ENCODE measurements at regions not wholly inside any gene's neighbourhood (a gene's known extent, or its start where the extent isn't known, plus 50 kb on each side); places are given as distances from the start of the nearest gene placed in this dataset.
"Not testable (repeated sequence)": the region's sequence is repeated elsewhere in the genome, so short reads cannot be mapped to it uniquely, and the experiment has no call there.

GRCh38 chr13:75175575-75175974 lies 306.4 kb downstream of the TBC1D4 start:
- DNase-seq = no peak

GRCh38 chr13:75175097-75175496 lies 306.9 kb downstream of the TBC1D4 start:
- not testable (repeated sequence) for DNase-seq

DNA sequence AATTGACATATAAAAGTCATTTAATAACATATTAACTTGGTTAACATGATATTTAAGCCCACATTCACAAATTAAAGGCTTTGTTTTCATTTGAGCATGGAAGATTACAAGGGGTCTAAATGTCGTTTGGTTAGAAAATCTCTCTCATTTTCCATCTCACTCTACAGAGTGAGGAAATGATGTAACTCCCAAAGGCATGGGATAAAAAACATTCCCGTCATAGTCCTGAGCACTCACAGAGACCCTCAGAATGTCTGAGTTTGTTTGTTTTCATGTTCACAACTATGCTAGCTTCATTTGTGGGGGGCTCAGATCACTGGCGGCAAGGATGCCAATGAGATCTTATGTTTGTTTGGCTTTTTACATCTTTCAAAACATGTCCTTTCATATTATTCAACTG lies 307.5 kb downstream of the TBC1D4 start:
- DNase-seq = no peak

- no peak for DNase-seq
These were observed 308.3 kb downstream of the TBC1D4 start for GRCh38 chr13:75173457-75174356.

- no peak for DNase-seq
These were observed 311.7 kb downstream of the TBC1D4 start for GRCh38 chr13:75170311-75170710.

DNA sequence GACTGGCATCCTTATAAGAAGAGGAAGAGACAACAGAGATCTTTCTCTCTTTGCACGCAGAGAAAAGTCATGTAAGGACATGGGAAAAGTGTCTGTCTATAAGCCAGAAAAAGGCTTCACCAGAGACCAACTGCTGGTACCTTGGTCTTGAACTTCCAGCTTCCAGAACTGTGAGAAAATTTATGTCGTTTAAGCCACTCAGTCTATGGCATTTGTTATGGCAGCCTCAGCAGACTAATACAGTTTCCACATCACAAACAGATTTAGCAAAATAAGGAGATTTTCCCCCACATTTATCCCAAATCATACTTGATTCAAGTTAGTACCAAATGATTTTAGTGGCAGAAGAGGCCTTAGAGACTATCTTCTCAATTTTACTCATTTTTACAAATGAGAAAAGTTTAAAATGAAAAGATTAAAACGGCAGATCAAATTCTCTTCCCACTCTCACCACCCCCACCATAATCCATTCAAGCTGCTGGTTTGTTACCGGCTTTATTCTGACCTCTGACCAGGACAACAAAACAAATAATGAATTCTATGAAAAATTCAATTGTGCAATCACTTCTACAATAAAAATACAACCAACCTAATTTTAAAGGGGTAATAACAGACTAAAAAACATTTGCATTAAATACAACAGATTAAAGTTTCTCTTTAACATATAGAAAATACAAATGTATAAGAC lies 316.3 kb downstream of the TBC1D4 start:
- no peak for DNase-seq

GRCh38 chr13:75161804-75162203 lies 320.2 kb downstream of the TBC1D4 start:
- DNase-seq = no peak

DNA sequence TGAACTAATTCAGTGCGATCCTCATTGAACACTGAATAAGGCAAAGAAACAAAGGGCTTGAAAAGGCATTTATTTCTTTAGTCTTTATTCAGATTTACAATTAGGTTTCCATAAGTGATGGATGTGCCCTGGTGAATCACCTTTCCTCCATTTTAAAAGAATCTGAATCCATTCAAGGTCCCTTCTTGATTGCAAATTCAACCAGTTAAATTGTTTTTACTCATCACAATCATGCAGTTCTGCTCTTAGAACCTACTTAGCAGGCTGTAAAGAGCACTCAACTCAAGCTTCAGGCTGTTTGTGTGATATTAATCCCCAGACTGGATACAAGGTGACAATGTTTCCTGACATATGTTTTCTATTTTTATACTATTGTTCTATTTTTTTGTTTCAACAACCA lies 321.0 kb downstream of the TBC1D4 start:
- DNase-seq = no peak

DNA sequence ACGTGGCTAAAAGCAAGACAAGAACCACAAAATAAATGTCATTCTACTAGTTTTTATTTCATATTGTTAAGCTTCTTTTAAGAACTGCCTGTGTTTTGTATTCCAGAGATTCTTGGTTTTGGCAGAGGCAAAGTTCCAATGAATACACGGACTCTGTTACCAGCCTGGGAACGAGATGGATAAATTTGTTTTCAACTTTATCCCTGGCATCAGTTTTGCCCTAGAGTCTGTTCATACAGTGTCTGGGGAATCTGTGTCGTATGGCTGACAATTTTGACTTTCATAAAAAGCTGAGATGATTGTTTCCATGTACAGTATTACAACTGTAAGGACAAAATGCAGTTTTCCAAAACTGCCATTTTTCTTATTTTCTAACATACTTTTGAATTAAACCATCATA lies 327.6 kb downstream of the TBC1D4 start:
- no peak for DNase-seq

DNA sequence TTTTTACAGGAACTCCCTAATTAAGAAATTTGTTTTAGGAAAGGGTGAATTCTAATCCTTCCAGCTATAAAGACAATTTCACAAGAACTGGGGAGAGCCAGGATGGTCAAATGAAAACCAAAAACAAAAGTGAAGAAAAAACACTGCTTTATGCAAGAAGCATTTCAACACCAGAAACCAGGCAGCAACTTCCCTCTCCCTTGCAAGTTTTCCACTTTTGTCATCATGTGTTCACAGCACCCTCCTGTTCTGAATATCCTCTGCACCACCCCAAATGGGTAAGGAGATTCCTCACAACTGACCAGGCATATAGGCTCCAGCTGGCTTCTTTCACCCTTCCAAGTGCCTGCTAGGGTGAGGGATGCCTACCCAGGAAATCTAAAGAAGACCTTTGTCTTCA lies 328.1 kb downstream of the TBC1D4 start:
- DNase-seq = no peak

DNA sequence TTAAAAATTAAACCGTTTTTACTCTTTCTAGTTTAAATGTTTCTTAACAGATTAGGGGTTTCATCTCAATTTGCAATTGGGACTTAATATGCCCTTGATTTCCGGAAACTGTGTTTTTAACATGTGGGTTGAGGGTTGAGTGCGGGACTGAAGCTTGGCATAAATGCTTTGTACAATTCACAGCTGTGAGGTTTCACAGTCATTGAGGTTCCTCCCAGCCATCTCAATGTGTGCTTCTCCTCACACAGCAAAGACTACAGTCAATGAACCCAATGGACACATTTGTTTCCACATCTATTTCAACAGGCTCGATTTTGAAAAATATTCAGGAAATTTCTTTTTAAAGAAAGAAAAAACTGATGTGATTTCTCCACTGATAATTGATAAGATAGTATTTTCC lies 328.6 kb downstream of the TBC1D4 start:
- no peak for DNase-seq

GRCh38 chr13:75151081-75151643 lies 330.8 kb downstream of the TBC1D4 start:
- DNase-seq = no peak

DNA sequence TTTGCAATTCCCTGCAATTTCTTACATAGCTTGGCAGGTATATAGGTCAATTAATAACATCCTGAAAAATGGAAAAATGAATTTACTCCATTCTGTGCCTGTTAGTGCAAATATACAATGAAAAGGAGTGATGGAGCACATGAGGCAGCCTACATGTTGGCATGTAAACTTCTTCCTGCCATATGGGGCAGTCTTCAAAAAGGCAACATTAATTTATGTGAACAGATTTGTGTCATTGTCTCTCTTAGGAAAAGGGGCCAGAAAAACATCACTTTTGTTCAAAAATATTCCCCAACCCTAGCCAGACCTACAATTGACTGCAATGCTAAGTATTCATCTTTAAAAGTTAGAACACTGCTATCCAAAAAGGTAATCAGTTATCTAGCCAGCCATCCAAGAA lies 332.2 kb downstream of the TBC1D4 start:
- DNase-seq = no peak

GRCh38 chr13:75147946-75148345 lies 334.0 kb downstream of the TBC1D4 start:
- DNase-seq = no peak

GRCh38 chr13:75146436-75146835 lies 335.5 kb downstream of the TBC1D4 start:
- DNase-seq = no peak

DNA sequence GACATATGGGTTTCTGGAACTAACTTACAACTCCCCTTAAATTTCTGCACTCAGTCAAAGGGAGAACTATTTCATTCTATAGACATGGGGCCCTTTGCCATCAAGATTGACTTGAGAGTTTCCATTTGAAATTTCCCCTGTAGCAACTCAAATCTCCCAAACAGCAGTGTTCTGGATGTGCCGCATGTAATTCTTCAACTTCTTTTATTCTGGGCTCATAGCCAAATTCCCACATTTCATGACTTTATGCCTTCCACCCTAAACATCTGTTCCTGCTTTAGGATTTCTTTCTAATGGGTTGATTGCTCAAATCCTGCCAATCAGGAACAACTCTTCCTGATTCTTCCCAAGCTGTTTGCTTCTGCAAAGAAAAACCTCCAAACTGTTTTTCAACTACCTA lies 336.0 kb downstream of the TBC1D4 start:
- DNase-seq = no peak

- DNase-seq = no peak
These were observed 342.7 kb downstream of the TBC1D4 start for GRCh38 chr13:75139291-75139690.

GRCh38 chr13:75137911-75138571 lies 343.9 kb downstream of the TBC1D4 start:
- DNase-seq = no peak

- DNase-seq = no peak
These were observed 345.8 kb downstream of the TBC1D4 start for GRCh38 chr13:75136151-75136550.

GRCh38 chr13:75135325-75135825 lies 346.6 kb downstream of the TBC1D4 start:
- no peak for DNase-seq

GRCh38 chr13:75132701-75133695 lies 349.0 kb downstream of the TBC1D4 start:
- no peak for DNase-seq

- no peak for DNase-seq
These were observed 352.6 kb downstream of the TBC1D4 start for GRCh38 chr13:75129331-75129730.

Measured in stimulated activated CD8-positive, alpha-beta memory T cell treated with anti-CD3 and anti-CD28 coated beads, Interleukin-4, amount 100 ng/mL, for 48 hours (primary cell).